Colonic mucosa (tissue), 4 donors: ENCODE measurements at regions not wholly inside any gene's neighbourhood (a gene's known extent, or its start where the extent isn't known, plus 50 kb on each side); places are given as distances from the start of the nearest gene placed in this dataset.

ENCODE experiments used
- DNase-seq: peaks from one replicate; pipeline ENCODE4 v3.0.0-alpha.2; 2020
- H3K27ac ChIP-seq: fragments of 200-600 bp; one replicate; pipeline ENCODE4 v1.8.0; 2021
- H3K27me3 ChIP-seq: fragments of 200-600 bp; one replicate; pipeline ENCODE4 v1.8.0; 2021
- H3K36me3 ChIP-seq: fragments of 200-600 bp; one replicate; pipeline ENCODE4 v1.8.0; 2021
- H3K4me1 ChIP-seq: fragments of 200-600 bp; one replicate; pipeline ENCODE4 v1.8.0; 2021; ENCODE audit warnings: mild to moderate bottlenecking
- H3K4me3 ChIP-seq: fragments of 200-600 bp; one replicate; pipeline ENCODE4 v1.8.0; 2021
- H3K9ac ChIP-seq, 2 donors: one replicate each; pipeline ENCODE4 v1.7.0; 2013; ENCODE audit warnings: control low read depth in 2 of 2, low read depth in 2 of 2, low read length in 2 of 2
- H3K9me3 ChIP-seq: fragments of 200-600 bp; one replicate; pipeline ENCODE4 v1.8.0; 2021
- intact Hi-C: fragments of 100-400 bp; cut with DNase I; formaldehyde crosslinking; loops from one replicate; pipeline ENCODE4 v1.14.1; 2022
- TF ChIP-seq, protein P1 (sequence below): fragments of 200-600 bp; IDR thresholded peaks from one replicate; pipeline ENCODE4 v1.8.0; 2022; ENCODE audit warnings: antibody characterized with exemption, mild to moderate bottlenecking
- donor health status: healthy.
- donor health status: DM: no; HTN: no; CAD: no.
- donor health status: DM: no; HTN: no; CAD: no.

GRCh38 chr1:81662913-81663526 lies 137.7 kb upstream of the ADGRL2 start:
- intact Hi-C loops = no loop called here
- TF ChIP-seq, protein P1, sequence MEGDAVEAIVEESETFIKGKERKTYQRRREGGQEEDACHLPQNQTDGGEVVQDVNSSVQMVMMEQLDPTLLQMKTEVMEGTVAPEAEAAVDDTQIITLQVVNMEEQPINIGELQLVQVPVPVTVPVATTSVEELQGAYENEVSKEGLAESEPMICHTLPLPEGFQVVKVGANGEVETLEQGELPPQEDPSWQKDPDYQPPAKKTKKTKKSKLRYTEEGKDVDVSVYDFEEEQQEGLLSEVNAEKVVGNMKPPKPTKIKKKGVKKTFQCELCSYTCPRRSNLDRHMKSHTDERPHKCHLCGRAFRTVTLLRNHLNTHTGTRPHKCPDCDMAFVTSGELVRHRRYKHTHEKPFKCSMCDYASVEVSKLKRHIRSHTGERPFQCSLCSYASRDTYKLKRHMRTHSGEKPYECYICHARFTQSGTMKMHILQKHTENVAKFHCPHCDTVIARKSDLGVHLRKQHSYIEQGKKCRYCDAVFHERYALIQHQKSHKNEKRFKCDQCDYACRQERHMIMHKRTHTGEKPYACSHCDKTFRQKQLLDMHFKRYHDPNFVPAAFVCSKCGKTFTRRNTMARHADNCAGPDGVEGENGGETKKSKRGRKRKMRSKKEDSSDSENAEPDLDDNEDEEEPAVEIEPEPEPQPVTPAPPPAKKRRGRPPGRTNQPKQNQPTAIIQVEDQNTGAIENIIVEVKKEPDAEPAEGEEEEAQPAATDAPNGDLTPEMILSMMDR = no peak

GRCh38 chr1:81660286-81660685 lies 140.4 kb upstream of the ADGRL2 start:
- no peaks in the 10 kb centered on the region for H3K4me1 ChIP-seq
- intact Hi-C loops = no loop called here
- H3K27ac ChIP-seq = no peak overlapping the region

More at GRCh38 chr1:81662913-81663526, 137.7 kb upstream of the ADGRL2 start:
- no peak overlapping the region for H3K9ac ChIP-seq
- no peak for DNase-seq
- H3K4me3 ChIP-seq = no peak overlapping the region
- no peaks in the 10 kb centered on the region for H3K4me1 ChIP-seq
- H3K27ac ChIP-seq = no peak overlapping the region
- no peaks in the 10 kb centered on the region for H3K36me3 ChIP-seq
- no peaks in the 10 kb centered on the region for H3K27me3 ChIP-seq
- H3K9me3 ChIP-seq = no peaks in the 10 kb centered on the region

GRCh38 chr1:81654657-81655056 lies 146.1 kb upstream of the ADGRL2 start:
- Histone ChIP-seq H3K9ac (no peak overlapping the region), H3K27me3 (no peaks in the 10 kb centered on the region), H3K27ac (no peak overlapping the region), H3K4me1 (no peaks in the 10 kb centered on the region), H3K9me3 (no peaks in the 10 kb centered on the region), H3K36me3 (no peaks in the 10 kb centered on the region), H3K4me3 (no peak overlapping the region)
- TF ChIP-seq, protein P1 = no peak
- no peak for DNase-seq
- intact Hi-C loops = no loop called here

More at GRCh38 chr1:81660286-81660685, 140.4 kb upstream of the ADGRL2 start:
- no peak overlapping the region for H3K9ac ChIP-seq
- no peaks in the 10 kb centered on the region for H3K9me3 ChIP-seq
- H3K27me3 ChIP-seq = no peaks in the 10 kb centered on the region
- TF ChIP-seq, protein P1 = no peak
- H3K36me3 ChIP-seq = no peaks in the 10 kb centered on the region
- no peak overlapping the region for H3K4me3 ChIP-seq
- DNase-seq = no peak

DNA sequence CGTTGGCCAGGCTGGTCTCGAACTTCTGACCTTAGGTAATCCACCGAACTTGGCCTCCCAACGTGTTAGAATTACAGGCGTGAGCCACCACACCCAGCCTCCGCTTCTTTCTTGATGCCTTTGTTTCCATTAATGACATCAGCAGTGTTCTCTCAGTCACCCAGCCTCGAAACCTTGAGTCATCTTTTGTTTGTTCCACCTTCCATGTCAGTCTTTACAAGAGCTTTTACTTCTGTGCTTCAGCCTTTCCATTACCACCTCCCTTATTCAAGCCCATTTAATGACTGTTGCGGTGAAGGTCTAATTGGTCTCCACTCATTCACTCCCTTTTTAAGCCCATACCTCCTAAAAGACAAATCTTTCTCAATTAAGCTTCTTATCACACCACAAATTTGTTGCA lies 146.6 kb upstream of the ADGRL2 start:
- Histone ChIP-seq H3K4me1 (no peaks in the 10 kb centered on the region), H3K27me3 (no peaks in the 10 kb centered on the region), H3K27ac (no peak overlapping the region), H3K36me3 (no peaks in the 10 kb centered on the region), H3K4me3 (no peak overlapping the region), H3K9ac (no peak overlapping the region), H3K9me3 (no peaks in the 10 kb centered on the region)
- intact Hi-C loops = no loop called here
- TF ChIP-seq, protein P1 = no peak
- DNase-seq = no peak

- TF ChIP-seq, protein P1 = no peak
- no peak overlapping the region for H3K27ac ChIP-seq
- H3K4me1 ChIP-seq = no peaks in the 10 kb centered on the region
- no peak for DNase-seq
- no peaks in the 10 kb centered on the region for H3K9me3 ChIP-seq
- H3K9ac ChIP-seq = no peak overlapping the region
- no peaks in the 10 kb centered on the region for H3K27me3 ChIP-seq
- H3K4me3 ChIP-seq = no peak overlapping the region
- H3K36me3 ChIP-seq = no peaks in the 10 kb centered on the region
- intact Hi-C loops = no loop called here
Measured at GRCh38 chr1:81650776-81651175, 150.0 kb upstream of the ADGRL2 start.
